ENCODE measurements at regions not wholly inside any gene's neighbourhood (a gene's known extent, or its start where the extent isn't known, plus 50 kb on each side); places are given as distances from the start of the nearest gene placed in this dataset.

- TF ChIP-seq, protein P1, sequence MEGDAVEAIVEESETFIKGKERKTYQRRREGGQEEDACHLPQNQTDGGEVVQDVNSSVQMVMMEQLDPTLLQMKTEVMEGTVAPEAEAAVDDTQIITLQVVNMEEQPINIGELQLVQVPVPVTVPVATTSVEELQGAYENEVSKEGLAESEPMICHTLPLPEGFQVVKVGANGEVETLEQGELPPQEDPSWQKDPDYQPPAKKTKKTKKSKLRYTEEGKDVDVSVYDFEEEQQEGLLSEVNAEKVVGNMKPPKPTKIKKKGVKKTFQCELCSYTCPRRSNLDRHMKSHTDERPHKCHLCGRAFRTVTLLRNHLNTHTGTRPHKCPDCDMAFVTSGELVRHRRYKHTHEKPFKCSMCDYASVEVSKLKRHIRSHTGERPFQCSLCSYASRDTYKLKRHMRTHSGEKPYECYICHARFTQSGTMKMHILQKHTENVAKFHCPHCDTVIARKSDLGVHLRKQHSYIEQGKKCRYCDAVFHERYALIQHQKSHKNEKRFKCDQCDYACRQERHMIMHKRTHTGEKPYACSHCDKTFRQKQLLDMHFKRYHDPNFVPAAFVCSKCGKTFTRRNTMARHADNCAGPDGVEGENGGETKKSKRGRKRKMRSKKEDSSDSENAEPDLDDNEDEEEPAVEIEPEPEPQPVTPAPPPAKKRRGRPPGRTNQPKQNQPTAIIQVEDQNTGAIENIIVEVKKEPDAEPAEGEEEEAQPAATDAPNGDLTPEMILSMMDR (IDR thresholded peaks at IDR 0.05; ENCODE audit: poor library complexity, severe bottlenecking), result no peak
- no peak for TF ChIP-seq POLR2AphosphoS5 (IDR thresholded peaks at IDR 0.05)
Observed at GRCh38 chrY:7453336-7453735, 541.8 kb upstream of the AMELY start.
